Stimulated activated CD4-positive, alpha-beta T cell treated with anti-CD3 and anti-CD28 coated beads, Interleukin-1b, Interleukin-23, amount 100 ng/mL, for 1 hour (primary cell): ENCODE measurements at regions not wholly inside any gene's neighbourhood (a gene's known extent, or its start where the extent isn't known, plus 50 kb on each side); places are given as distances from the start of the nearest gene placed in this dataset.
"Not testable (repeated sequence)": the region's sequence is repeated elsewhere in the genome, so short reads cannot be mapped to it uniquely, and the experiment has no call there.

ENCODE experiments used
- DNase-seq, 2 donors: peaks; one replicate each; pipeline ENCODE4 v3.0.0-alpha.2; 2020; ENCODE audit warnings: low read depth in 2 of 2

DNA sequence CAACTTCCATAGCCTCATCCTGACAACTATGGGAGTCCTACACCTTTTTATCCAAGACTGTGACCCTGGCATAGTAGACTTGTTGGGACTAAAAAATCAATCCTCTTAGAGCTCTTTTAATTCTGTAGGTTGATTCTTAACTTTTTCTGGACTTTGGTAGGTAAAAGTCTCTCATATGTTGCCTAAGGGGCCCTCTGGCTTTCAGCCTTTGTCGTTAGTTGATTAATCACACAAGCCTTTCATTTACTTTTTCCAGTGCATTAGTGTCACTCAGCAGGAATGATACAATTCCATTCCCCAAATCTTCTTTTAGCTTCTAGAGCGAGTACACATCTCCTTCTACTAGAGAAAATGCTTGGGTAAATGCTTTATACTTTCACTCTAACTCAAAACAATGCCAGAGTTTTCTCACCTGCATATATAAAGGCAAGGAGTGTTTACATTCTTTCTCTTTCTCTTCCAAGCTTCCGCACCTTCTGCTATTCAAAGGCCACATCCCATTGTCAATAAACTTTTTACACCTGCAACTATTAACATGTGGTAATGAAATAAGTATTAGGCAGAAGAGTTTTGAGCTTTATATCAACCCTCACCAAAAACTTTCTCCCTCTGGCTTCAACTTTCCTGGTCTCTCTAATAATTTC, 516.6 kb downstream of the FAM181B start:
- no peak for DNase-seq

DNA sequence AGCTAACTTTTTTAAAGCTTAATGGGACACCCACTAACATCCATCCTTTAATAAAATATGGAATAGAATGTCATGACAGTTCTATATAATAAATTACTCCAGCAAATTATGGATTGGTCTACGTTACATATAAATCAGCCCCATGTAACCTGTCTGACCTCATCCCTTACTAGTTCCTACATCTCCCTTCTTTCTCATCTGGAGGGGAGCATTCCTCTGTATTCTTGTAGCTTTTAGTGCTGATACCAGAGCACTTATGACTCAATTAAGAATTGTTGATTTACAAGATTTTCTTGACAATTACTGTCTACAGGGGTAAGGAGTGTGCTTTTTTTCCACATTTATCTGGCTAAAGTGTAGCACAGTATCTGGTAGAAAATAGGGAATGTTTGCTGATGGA, 523.7 kb downstream of the FAM181B start:
- DNase-seq, result no peak

DNA sequence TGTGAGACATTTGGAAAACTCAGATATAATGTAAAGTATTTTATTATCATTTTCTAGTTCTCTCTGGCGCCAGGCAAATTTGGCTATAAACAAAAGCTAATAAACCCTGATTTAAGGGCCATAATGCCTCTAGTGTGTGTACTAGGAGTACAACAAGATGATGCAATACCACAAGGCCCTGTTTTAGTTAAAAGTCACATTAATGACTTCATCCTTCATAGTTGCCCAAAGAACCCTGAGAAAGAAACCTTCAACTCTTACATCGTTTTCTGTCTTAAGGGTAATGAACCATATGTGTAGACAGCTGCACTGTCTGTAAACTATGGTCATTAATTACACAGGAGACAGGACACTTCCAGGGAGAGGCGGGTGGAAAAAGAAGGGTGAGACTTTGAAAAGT, 538.4 kb downstream of the FAM181B start:
- DNase-seq, result no peak

DNA sequence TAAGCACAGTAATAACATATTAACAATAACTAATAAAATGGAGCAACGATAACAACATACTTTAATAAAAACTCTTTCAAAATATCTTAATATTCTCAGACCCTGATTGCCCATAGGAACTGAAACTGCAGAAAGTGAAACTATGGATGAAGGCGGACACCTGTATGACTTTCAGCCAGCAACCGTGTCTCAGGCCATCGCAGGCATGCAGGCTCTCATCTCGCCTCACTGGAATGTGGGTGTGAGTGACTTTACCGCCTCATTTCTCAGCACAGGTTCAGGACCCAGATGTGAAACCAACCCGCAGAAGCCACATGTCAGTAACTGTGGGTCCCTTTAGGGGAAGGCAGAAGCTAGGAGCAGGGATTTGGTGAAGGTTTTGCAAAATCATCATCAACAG, 539.1 kb downstream of the FAM181B start:
- DNase-seq, result no peak

DNA sequence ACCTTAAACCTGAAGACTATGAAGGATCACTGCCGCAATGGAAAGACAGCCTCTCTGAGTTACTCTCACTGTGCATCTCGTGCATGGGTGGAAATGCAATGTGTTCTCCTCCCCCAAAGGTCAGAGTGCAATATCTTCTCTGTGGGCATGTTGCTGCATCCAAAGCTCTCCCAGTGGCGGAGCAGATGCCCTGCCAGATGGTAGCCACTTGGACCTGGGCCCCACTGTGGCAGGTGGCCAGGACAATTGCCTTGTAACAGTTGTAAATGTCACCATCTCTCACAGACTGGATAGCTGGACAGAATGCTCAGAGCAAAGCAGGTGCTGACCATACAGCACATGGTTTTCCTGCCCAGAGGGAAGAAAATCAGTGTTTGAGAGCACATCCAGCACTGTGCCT, 542.0 kb downstream of the FAM181B start:
- DNase-seq, result no peak

DNA sequence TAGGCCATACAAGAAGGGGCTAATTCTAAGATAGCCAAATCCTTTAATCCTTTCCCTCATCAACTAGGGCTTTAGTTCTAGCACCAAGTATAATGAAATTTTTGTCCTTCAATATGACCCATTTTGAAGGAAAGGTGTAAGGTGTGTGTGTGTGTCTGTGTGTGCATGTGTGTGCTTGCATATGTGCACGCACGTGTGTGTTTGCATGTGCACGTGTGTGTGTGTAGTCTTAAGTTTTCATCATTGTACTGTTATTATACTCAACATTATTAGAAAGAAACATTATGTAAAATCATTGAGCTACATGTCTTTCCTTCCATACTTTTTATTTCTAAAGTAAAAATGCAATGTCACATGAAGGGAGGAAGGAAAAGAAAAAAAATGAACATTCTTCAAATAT, 547.7 kb downstream of the FAM181B start:
- no peak for DNase-seq

DNA sequence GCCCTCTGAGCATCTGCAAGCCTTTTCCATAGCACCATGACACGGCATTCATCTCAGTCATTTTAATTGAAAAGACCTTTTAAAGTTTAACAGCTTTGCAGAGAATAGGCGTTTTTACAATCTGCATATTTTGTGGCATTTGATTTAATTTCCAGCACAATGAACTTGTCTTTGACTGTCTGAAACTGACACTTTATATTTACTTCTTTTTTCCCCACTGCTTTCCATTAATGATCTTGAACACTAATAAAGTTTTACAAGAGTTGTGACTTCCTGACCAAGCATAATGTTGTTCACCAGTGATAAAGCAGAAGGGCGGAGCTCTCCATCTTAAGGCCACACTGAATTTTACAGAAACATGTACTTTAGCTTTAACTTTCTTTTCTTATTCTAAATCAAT, 548.7 kb downstream of the FAM181B start:
- DNase-seq, result no peak

DNA sequence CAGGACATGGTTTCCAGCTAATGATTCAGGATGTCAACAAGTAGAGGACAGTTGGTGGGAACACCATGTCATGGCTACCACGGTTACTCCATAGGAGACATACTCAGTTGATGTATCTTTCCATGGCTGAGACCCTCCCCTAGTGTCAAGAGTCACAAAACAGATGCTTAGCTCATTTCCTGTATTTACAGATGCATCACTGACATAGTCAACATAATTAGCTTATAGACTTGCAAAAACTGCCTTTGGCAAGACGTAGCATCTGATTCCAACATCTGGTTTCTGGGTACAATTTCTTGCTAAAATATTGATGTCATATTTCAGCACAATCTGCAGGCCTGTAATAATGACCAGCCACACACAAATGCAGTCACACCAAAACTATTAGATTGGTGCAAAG, 550.3 kb downstream of the FAM181B start:
- DNase-seq, result no peak

DNA sequence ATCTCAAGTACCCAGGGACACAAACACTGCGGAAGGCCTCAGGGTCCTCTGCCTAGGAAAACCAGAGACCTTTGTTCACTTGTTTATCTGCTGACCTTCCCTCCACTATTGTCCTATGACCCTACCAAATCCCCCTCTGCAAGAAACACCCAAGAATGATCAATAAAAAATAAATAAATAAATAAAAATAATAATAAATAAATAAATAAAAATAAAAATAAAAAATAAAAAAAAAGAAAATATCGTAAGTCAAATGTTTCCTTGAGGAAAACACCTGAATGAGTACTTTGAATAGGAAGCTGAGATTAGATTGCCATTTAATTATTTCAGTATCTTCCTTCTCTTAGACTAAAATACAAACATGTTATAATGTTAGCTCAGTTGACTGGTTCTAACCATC, 551.0 kb downstream of the FAM181B start:
- not testable (repeated sequence) for DNase-seq

DNA sequence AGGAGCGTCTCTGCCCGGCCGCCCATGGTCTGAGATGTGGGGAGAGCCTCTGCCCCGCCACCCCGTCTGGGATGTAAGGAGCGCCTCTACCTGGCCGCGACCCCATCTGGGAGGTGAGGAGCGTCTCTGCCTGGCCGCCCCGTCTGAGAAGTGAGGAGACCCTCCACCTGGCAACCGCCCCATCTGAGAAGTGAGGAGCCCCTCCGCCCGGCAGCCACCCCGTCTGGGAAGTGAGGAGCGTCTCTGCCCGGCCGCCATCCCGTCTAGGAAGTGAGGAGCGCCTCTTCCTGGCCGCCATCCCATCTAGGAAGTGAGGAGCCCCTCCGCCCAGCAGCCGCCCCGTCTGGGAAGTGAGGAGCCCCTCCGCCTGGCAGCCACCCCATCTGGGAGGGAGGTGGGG, 551.9 kb downstream of the FAM181B start:
- not testable (repeated sequence) for DNase-seq

DNA sequence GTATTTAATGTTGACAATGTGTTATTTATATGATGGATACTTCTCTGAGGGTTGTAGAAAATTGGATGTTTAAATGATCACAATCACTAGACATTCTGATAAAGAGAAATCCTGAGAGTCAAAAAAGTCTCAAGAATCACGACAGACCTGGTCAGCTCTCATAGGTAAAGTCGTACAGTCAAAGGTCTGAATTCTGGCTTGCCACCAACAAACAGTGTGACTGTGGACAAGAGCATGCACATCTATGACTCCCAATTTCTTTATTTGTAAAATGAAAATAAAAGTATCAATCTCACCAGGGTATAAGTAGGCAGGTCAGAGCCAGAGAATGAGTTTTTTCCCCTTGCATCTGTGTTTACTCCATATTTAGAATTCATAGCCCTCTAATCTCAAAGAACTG, 556.7 kb downstream of the FAM181B start:
- DNase-seq, result no peak

DNA sequence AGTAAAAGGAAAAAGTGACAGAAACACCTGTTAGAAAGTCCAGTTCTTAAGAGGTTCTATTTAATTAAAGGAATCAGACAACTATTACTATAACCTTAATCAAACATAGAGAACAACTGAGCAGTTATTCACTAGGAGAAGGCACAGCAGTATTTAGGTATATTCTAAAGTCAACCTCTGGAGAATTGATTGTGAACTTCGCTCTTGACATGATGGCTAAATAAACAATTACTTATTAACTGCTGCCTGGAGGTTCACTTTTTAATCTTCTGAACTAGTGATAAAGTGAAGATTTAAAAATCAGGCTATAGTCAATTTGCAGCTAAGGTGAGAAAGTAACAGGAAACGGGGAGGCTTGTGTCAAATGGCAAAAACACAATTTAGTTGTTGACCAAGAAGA, 557.3 kb downstream of the FAM181B start:
- DNase-seq, result no peak

DNA sequence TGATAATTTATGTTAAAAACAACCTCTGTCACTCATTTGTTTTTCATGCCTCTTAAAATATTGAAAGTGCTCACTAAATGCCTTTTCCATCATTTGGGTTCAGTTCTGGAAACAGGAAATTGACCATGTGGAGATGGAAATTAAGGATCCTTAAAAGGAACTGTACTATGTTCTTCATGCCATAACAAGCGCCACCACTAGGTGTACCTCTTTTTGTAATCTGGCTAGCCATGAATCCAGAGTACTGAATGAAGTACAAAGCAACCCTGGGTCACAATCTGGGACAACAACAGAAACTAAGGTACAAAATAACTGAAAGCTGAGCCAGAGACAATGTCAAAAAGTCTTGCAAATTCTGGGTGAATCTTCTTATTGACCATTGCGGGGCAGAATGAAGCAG, 559.1 kb downstream of the FAM181B start:
- DNase-seq, result no peak

DNA sequence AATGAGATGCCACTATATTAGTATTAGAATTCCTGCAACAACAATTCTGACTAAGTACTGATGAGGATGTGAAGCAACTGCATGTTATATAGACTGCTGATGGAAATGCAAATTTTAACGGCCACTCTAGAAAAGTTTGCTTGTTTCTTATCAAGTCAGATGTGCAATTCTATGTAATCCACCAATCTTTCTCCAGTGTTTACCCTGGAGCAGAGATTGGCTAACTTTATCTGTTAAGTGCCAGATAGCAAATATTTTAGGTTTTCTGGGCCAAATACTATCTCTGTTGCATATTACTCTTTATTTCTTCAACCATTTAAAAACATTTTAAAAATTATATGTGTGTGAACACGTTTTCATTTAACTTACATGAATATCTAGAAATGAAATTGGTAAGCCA, 586.9 kb downstream of the FAM181B start:
- DNase-seq, result no peak

DNA sequence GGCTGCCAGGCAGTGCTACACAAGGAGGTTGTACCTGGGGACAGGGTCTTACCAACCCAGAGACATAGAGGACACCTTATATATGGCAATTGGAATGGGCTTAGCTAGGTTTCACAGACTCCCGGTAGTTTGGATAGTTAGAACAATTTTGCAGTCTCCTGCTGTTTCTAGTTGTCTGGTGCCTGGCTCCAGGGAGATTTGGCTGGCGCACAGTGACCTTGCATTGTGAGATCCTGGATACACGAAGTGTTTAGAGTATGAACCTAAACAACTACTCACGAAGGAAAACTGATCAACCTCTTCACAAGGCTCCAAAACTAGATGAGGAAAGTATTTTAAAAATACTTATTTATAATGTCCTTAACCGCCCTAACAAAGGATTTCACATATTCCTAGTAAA, 614.7 kb downstream of the FAM181B start:
- DNase-seq, result no peak

DNA sequence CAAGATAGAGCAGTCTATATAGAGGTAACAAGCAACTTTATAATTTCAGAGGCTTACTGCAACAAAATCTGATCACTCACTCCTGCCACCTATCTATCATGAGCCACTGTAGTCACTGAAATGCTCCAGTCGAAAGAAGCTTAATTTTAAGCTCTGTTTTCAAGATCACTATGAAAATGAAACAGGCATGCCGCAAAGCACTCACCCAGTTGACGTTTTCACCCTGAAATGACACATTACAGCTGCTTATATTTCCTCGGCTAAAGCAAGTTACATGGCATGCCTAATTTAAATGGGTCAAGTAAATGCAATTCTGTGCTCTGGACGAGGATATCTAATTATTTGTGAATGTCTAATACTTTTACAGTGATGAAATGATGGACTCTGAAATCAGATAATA, 616.3 kb downstream of the FAM181B start:
- no peak for DNase-seq

DNA sequence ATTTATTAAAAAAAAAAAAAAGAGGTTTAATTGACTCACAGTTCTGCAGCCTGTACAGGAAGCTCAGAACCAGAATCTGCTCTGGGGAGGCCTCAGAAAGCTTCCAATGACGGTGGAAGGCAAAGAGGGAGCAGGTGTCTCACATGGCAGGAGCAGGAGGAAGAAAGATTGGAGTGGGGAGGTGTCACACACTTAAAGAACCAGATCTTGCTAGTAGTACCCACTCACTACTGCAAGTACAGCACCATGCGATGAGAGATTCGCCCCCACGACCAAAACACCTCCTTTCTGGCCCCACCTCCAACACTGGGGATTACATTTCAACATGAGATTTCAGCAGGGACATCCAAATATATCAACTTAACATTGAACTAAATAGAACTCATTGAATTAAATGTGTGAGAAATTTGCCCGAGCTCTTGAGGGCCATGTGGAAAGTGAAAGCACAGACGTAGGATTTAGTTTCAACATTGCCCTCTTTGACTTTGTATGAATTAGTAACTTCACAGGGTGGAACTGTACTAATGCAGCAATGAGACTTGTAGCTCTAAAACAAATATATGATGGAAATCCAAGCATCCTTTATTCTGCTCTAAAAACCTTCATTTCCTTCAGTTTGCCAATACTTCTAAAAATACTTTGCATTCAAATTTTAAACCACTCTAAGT, 628.2 kb downstream of the FAM181B start:
- DNase-seq, result no peak

DNA sequence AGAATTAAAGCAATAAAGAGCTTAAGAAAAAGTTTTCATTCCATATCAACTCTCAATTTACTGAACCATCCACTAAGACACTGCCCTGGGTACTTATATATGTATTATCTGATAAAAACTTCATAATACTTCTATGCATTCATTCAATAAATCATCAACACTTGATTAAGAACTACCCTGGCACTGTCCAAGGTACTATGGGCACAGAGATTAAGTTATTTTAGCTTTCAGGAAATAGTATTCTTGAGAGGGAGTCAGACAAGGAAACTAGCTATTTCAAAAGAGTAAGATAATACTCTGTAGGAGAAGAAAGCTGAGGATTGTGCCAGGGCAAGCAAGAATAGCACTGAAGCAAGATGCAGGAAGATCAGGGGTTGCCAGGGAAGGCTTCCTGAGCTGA, 640.8 kb downstream of the FAM181B start:
- no peak for DNase-seq

DNA sequence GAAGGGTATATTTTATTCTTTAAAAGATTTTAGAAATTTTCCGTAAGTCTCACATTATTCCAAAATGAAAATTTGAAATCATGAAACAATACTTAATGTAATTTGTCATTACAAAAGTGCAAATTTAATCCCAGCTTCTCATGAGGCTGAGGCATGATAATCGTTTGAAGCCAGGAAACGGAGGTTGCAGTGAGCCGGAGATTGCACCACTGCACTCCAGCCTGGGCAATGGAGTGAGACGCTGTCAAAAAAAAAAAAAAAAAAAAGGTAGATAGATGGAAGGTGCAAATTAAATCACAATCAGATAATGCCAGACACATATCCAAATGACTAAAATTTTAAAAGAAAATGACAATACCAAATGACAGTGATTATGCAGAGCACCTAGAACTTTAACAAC, 644.2 kb downstream of the FAM181B start:
- no peak for DNase-seq

DNA sequence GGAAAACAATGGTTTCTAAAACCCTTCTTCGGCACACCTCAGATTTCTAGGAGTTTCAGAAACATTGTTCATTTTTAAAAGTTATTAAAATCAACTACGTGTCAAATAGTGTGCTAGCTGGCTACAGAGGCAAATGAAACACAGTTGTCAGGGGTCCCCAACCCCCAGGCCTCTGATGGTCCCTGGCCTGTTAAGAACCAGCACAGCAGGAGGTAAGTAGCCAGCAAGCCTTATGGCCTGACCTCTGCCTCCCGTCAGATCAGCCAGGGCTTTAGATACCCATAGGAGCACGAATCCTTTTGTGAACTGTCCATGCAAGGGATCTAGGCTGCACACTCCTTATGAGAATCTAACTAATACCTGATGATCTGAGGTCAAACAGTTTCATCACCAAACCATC, 648.2 kb downstream of the FAM181B start:
- DNase-seq, result no peak

DNA sequence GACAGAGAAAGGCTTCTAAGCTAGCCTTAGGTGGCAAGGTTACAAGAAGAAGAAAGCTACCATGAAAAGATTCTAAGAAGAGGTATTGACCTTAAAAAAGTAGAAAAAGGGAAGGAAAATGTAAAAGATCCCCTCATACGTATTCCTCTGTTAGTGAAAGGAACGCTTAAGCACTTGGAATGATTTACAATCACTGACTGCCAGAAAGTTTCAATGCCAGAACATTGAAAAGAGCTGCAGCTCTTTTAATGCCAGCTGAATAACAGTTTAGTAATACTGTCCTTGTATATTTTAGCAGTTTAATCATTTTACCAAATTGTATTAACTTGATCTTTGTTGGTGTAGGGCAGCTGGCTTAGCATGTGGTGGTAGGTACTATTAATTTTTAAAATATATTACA, 650.7 kb downstream of the FAM181B start:
- DNase-seq, result no peak

DNA sequence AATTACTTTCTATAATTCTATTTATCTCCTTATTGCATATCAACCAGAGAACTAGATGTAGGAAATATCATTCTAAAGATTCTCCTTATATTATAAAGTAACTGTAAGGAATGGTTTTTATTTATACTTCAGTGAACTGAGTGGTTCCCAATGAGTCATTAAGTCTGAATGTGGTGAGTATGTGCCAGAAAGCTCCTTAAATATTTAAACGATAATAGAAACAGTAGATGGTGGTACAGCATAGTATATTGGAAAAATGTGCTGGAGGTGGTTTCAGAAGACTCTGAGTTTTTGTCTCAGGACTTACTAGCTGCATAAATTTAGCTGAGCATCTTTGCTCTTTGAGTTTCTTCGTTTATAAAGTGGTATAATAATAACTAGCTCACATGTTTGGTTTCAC, 653.5 kb downstream of the FAM181B start:
- no peak for DNase-seq

DNA sequence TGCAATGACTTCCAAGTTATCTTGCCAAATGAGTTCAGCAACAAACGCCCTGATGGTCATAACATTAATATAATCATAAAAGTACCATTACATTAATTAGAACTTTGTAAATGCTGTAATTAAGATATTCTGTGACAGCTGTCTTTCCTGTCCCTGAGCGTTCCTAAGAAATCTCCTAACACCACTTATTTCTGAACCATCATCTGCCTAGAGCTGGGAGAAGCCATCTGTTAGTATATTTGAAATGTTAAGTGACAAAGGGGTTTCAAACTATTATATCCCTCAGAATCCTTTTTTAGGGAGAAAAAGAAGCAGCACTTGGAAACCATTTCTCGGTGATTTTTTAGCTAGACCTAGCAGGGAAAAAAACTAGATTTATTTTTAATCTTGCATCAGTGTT, 657.5 kb downstream of the FAM181B start:
- no peak for DNase-seq

DNA sequence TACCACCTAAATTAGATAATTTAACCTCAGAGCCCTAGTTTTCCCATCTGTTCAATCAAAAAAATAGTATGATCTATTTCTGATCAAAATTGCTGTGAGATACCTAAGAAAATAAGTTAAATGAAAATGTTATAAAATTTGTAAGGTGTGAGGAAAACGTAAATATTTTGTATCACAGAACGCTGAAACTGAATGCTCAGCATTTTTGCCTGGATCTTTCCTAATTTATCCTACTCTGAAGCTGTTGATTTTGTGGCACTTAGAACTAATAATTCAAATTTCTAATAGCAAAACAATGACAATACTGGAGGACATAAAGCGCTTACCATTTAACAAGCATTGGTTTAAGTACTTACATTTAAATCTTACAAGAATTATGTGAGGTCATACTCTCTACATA, 674.2 kb downstream of the FAM181B start:
- no peak for DNase-seq
